K562 (cell line): ENCODE measurements at regions not wholly inside any gene's neighbourhood (a gene's known extent, or its start where the extent isn't known, plus 50 kb on each side); places are given as distances from the start of the nearest gene placed in this dataset.
A peak's percentile ranks its signal among the peaks of the same experiment; 100 is the strongest.

Source experiments
- ELF1 ChIP-seq: fragments of 200-800 bp; sonication (Bioruptor generic); IDR thresholded peaks from 2 replicates; pipeline ENCODE4 v1.6.1; 2016; ENCODE audit warnings: missing genetic modification characterization, missing compliant biosample characterization
- LARP7 ChIP-seq: fragments of 450-650 bp; IDR thresholded peaks from 2 replicates; pipeline ENCODE4 v1.6.1; 2016
- NFIX ChIP-seq: fragments of 250-450 bp; sonication (Bioruptor Pico); IDR thresholded peaks from 2 replicates; pipeline ENCODE4 v1.4.0; 2020; ENCODE audit warnings: low read depth, mild to moderate bottlenecking, moderate library complexity
- SNIP1 ChIP-seq: fragments of 450-650 bp; IDR thresholded peaks from 2 replicates; pipeline ENCODE4 v1.7.1; 2017; ENCODE audit warnings: low read depth, mild to moderate bottlenecking
- TF ChIP-seq, protein P1 (sequence below), 3 experiments: IDR thresholded peaks in 2 of 3; conservative IDR thresholded peaks in 1 of 3; 2 replicates each; pipeline ENCODE4 v1.5.1; 2011 to 2012; ENCODE audit warnings: low read length in 3 of 3, mild to moderate bottlenecking in 3 of 3, control low read depth in 2 of 3, improper control_type of control experiment in 1 of 3, inconsistent platforms in 1 of 3, low read depth in 1 of 3, mixed read lengths in 1 of 3, moderate library complexity in 1 of 3; ENCODE audit not compliant: insufficient read depth in 2 of 3
- TF ChIP-seq, protein P2 (sequence below): fragments of 450-650 bp; IDR thresholded peaks from 2 replicates; pipeline ENCODE4 v1.6.1; 2016; ENCODE audit warnings: mild to moderate bottlenecking, moderate library complexity
- TF ChIP-seq, protein P3 (sequence below), 3 experiments: fragments of 200-800 bp in 1 of 3; fragments of 250-450 bp in 1 of 3; fragments of 450-650 bp in 1 of 3; sonication (Bioruptor Pico) in 1 of 3; sonication (Bioruptor generic) in 1 of 3; formaldehyde crosslinking in 1 of 3; IDR thresholded peaks; 2 replicates each; pipeline versions ENCODE4 v1.6.1 to v1.8.0; 2016 to 2022; ENCODE audit warnings: mild to moderate bottlenecking in 2 of 3, missing genetic modification characterization in 2 of 3, missing compliant biosample characterization in 1 of 3, moderate library complexity in 1 of 3

DNA sequence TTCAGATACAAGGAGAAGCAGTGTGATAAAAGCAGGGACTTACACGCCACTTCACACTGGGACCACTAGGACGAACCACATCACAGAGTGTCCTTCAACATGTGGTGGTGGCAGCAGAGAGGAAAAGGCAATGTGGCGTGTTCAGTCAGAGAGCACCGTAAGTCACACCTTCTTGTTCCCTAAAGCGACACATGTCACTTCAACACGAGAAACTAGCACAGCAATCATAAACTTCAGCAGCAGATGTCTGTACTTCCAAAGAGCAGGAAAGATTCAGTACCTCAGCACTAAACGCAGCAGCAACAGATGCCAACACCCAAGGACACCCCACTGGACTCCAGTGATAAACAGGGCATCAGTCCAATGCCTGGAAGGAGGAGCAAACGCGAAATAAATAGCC, 96.7 kb downstream of the AREG start (continued):
- TF ChIP-seq, protein P1, sequence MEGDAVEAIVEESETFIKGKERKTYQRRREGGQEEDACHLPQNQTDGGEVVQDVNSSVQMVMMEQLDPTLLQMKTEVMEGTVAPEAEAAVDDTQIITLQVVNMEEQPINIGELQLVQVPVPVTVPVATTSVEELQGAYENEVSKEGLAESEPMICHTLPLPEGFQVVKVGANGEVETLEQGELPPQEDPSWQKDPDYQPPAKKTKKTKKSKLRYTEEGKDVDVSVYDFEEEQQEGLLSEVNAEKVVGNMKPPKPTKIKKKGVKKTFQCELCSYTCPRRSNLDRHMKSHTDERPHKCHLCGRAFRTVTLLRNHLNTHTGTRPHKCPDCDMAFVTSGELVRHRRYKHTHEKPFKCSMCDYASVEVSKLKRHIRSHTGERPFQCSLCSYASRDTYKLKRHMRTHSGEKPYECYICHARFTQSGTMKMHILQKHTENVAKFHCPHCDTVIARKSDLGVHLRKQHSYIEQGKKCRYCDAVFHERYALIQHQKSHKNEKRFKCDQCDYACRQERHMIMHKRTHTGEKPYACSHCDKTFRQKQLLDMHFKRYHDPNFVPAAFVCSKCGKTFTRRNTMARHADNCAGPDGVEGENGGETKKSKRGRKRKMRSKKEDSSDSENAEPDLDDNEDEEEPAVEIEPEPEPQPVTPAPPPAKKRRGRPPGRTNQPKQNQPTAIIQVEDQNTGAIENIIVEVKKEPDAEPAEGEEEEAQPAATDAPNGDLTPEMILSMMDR (IDR thresholded peaks at IDR 0.05 in 2 of 3, conservative IDR thresholded peaks at IDR 0.05 in 1 of 3; ENCODE audit: insufficient read depth in 2 of 3, low read depth in 1 of 3, low read length in 3 of 3): peak in 1 of 3 experiments; percentile 31; a peak in 1 of 6 replicates
- no peak for TF ChIP-seq LARP7
- no peak for TF ChIP-seq ELF1 (tag)
- no peak for TF ChIP-seq NFIX (CRISPR knock-in tag)
- TF ChIP-seq, protein P2, sequence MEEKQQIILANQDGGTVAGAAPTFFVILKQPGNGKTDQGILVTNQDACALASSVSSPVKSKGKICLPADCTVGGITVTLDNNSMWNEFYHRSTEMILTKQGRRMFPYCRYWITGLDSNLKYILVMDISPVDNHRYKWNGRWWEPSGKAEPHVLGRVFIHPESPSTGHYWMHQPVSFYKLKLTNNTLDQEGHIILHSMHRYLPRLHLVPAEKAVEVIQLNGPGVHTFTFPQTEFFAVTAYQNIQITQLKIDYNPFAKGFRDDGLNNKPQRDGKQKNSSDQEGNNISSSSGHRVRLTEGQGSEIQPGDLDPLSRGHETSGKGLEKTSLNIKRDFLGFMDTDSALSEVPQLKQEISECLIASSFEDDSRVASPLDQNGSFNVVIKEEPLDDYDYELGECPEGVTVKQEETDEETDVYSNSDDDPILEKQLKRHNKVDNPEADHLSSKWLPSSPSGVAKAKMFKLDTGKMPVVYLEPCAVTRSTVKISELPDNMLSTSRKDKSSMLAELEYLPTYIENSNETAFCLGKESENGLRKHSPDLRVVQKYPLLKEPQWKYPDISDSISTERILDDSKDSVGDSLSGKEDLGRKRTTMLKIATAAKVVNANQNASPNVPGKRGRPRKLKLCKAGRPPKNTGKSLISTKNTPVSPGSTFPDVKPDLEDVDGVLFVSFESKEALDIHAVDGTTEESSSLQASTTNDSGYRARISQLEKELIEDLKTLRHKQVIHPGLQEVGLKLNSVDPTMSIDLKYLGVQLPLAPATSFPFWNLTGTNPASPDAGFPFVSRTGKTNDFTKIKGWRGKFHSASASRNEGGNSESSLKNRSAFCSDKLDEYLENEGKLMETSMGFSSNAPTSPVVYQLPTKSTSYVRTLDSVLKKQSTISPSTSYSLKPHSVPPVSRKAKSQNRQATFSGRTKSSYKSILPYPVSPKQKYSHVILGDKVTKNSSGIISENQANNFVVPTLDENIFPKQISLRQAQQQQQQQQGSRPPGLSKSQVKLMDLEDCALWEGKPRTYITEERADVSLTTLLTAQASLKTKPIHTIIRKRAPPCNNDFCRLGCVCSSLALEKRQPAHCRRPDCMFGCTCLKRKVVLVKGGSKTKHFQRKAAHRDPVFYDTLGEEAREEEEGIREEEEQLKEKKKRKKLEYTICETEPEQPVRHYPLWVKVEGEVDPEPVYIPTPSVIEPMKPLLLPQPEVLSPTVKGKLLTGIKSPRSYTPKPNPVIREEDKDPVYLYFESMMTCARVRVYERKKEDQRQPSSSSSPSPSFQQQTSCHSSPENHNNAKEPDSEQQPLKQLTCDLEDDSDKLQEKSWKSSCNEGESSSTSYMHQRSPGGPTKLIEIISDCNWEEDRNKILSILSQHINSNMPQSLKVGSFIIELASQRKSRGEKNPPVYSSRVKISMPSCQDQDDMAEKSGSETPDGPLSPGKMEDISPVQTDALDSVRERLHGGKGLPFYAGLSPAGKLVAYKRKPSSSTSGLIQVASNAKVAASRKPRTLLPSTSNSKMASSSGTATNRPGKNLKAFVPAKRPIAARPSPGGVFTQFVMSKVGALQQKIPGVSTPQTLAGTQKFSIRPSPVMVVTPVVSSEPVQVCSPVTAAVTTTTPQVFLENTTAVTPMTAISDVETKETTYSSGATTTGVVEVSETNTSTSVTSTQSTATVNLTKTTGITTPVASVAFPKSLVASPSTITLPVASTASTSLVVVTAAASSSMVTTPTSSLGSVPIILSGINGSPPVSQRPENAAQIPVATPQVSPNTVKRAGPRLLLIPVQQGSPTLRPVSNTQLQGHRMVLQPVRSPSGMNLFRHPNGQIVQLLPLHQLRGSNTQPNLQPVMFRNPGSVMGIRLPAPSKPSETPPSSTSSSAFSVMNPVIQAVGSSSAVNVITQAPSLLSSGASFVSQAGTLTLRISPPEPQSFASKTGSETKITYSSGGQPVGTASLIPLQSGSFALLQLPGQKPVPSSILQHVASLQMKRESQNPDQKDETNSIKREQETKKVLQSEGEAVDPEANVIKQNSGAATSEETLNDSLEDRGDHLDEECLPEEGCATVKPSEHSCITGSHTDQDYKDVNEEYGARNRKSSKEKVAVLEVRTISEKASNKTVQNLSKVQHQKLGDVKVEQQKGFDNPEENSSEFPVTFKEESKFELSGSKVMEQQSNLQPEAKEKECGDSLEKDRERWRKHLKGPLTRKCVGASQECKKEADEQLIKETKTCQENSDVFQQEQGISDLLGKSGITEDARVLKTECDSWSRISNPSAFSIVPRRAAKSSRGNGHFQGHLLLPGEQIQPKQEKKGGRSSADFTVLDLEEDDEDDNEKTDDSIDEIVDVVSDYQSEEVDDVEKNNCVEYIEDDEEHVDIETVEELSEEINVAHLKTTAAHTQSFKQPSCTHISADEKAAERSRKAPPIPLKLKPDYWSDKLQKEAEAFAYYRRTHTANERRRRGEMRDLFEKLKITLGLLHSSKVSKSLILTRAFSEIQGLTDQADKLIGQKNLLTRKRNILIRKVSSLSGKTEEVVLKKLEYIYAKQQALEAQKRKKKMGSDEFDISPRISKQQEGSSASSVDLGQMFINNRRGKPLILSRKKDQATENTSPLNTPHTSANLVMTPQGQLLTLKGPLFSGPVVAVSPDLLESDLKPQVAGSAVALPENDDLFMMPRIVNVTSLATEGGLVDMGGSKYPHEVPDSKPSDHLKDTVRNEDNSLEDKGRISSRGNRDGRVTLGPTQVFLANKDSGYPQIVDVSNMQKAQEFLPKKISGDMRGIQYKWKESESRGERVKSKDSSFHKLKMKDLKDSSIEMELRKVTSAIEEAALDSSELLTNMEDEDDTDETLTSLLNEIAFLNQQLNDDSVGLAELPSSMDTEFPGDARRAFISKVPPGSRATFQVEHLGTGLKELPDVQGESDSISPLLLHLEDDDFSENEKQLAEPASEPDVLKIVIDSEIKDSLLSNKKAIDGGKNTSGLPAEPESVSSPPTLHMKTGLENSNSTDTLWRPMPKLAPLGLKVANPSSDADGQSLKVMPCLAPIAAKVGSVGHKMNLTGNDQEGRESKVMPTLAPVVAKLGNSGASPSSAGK: peak; percentile 23
- TF ChIP-seq, protein P3, sequence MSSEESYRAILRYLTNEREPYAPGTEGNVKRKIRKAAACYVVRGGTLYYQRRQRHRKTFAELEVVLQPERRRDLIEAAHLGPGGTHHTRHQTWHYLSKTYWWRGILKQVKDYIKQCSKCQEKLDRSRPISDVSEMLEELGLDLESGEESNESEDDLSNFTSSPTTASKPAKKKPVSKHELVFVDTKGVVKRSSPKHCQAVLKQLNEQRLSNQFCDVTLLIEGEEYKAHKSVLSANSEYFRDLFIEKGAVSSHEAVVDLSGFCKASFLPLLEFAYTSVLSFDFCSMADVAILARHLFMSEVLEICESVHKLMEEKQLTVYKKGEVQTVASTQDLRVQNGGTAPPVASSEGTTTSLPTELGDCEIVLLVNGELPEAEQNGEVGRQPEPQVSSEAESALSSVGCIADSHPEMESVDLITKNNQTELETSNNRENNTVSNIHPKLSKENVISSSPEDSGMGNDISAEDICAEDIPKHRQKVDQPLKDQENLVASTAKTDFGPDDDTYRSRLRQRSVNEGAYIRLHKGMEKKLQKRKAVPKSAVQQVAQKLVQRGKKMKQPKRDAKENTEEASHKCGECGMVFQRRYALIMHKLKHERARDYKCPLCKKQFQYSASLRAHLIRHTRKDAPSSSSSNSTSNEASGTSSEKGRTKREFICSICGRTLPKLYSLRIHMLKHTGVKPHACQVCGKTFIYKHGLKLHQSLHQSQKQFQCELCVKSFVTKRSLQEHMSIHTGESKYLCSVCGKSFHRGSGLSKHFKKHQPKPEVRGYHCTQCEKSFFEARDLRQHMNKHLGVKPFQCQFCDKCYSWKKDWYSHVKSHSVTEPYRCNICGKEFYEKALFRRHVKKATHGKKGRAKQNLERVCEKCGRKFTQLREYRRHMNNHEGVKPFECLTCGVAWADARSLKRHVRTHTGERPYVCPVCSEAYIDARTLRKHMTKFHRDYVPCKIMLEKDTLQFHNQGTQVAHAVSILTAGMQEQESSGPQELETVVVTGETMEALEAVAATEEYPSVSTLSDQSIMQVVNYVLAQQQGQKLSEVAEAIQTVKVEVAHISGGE (CRISPR knock-in tag; IDR thresholded peaks at IDR 0.05): no peak
- no peak for TF ChIP-seq SNIP1
